ENCODE measurements at regions not wholly inside any gene's neighbourhood (a gene's known extent, or its start where the extent isn't known, plus 50 kb on each side); places are given as distances from the start of the nearest gene placed in this dataset.

DNA sequence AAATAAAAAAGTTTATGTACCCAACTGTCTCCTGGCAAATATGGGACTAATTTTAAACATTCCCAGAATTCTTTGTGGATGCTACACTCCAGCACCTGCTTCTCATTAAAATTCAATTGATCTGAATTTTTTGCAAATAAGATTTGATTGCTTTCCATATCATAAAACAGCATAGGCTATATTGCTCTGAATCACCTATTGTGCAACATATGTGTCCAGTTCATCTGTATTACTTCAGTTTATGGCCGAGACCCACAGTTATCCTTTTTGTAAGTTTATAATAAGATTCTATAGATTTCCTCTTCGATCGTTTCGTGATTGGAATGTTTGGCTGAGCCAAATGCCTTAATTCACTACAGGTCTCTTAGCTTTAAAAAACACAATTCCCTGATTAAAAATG, 351.1 kb downstream of the TFEC start:
- H2AFZ ChIP-seq (ENCODE audit: low read depth, low read length), result no peak overlapping the region
- no peaks in the 10 kb centered on the region for H4K20me1 ChIP-seq (ENCODE audit: insufficient read depth)
- no peak overlapping the region for H3K9ac ChIP-seq (ENCODE audit: low read length)
- no peak for TF ChIP-seq MXI1 (conservative IDR thresholded peaks at IDR 0.05; ENCODE audit: poor library complexity, severe bottlenecking)
- no peak for TF ChIP-seq POLR2AphosphoS5 (IDR thresholded peaks at IDR 0.05)
- TF ChIP-seq TAF1 (IDR thresholded peaks at IDR 0.05; ENCODE audit: low read depth), result no peak
- no peak for TF ChIP-seq SMC3 (conservative IDR thresholded peaks at IDR 0.05; ENCODE audit: poor library complexity)
- TF ChIP-seq, protein P1, sequence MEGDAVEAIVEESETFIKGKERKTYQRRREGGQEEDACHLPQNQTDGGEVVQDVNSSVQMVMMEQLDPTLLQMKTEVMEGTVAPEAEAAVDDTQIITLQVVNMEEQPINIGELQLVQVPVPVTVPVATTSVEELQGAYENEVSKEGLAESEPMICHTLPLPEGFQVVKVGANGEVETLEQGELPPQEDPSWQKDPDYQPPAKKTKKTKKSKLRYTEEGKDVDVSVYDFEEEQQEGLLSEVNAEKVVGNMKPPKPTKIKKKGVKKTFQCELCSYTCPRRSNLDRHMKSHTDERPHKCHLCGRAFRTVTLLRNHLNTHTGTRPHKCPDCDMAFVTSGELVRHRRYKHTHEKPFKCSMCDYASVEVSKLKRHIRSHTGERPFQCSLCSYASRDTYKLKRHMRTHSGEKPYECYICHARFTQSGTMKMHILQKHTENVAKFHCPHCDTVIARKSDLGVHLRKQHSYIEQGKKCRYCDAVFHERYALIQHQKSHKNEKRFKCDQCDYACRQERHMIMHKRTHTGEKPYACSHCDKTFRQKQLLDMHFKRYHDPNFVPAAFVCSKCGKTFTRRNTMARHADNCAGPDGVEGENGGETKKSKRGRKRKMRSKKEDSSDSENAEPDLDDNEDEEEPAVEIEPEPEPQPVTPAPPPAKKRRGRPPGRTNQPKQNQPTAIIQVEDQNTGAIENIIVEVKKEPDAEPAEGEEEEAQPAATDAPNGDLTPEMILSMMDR (IDR thresholded peaks at IDR 0.05; ENCODE audit: poor library complexity, severe bottlenecking), result no peak
- TF ChIP-seq, protein P2, sequence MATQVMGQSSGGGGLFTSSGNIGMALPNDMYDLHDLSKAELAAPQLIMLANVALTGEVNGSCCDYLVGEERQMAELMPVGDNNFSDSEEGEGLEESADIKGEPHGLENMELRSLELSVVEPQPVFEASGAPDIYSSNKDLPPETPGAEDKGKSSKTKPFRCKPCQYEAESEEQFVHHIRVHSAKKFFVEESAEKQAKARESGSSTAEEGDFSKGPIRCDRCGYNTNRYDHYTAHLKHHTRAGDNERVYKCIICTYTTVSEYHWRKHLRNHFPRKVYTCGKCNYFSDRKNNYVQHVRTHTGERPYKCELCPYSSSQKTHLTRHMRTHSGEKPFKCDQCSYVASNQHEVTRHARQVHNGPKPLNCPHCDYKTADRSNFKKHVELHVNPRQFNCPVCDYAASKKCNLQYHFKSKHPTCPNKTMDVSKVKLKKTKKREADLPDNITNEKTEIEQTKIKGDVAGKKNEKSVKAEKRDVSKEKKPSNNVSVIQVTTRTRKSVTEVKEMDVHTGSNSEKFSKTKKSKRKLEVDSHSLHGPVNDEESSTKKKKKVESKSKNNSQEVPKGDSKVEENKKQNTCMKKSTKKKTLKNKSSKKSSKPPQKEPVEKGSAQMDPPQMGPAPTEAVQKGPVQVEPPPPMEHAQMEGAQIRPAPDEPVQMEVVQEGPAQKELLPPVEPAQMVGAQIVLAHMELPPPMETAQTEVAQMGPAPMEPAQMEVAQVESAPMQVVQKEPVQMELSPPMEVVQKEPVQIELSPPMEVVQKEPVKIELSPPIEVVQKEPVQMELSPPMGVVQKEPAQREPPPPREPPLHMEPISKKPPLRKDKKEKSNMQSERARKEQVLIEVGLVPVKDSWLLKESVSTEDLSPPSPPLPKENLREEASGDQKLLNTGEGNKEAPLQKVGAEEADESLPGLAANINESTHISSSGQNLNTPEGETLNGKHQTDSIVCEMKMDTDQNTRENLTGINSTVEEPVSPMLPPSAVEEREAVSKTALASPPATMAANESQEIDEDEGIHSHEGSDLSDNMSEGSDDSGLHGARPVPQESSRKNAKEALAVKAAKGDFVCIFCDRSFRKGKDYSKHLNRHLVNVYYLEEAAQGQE (IDR thresholded peaks at IDR 0.05; ENCODE audit: borderline replicate concordance), result no peak
- TF ChIP-seq EZH2 (IDR thresholded peaks at IDR 0.05; ENCODE audit: borderline replicate concordance, insufficient read depth, low read length, poor library complexity, severe bottlenecking), result no peak
- TF ChIP-seq RAD21 (conservative IDR thresholded peaks at IDR 0.05), result no peak
- no peak for TF ChIP-seq EP300 (conservative IDR thresholded peaks at IDR 0.05; ENCODE audit: poor library complexity, severe bottlenecking)
- no peak overlapping the region for H3K4me3 ChIP-seq (ENCODE audit: low read length)
- H3K27ac ChIP-seq (ENCODE audit: low read length), result no peak overlapping the region
- no peak overlapping the region for H3K4me2 ChIP-seq (ENCODE audit: low read length)
- no peaks in the 10 kb centered on the region for H3K9me2 ChIP-seq (ENCODE audit: insufficient read depth, low read length)
- no peaks in the 10 kb centered on the region for H3K79me2 ChIP-seq (replicated peaks; ENCODE audit: insufficient read depth, low read length)
- no peaks in the 10 kb centered on the region for H3K36me3 ChIP-seq (ENCODE audit: insufficient read depth, low read length)
- H3K9me3 ChIP-seq (ENCODE audit: low read length), result no peaks in the 10 kb centered on the region
- H3K27me3 ChIP-seq (ENCODE audit: insufficient read depth, low read depth, low read length), result no peaks in the 10 kb centered on the region
- no peaks in the 10 kb centered on the region for H3F3A ChIP-seq (ENCODE audit: insufficient read depth, low read length, poor library complexity, severe bottlenecking)

DNA sequence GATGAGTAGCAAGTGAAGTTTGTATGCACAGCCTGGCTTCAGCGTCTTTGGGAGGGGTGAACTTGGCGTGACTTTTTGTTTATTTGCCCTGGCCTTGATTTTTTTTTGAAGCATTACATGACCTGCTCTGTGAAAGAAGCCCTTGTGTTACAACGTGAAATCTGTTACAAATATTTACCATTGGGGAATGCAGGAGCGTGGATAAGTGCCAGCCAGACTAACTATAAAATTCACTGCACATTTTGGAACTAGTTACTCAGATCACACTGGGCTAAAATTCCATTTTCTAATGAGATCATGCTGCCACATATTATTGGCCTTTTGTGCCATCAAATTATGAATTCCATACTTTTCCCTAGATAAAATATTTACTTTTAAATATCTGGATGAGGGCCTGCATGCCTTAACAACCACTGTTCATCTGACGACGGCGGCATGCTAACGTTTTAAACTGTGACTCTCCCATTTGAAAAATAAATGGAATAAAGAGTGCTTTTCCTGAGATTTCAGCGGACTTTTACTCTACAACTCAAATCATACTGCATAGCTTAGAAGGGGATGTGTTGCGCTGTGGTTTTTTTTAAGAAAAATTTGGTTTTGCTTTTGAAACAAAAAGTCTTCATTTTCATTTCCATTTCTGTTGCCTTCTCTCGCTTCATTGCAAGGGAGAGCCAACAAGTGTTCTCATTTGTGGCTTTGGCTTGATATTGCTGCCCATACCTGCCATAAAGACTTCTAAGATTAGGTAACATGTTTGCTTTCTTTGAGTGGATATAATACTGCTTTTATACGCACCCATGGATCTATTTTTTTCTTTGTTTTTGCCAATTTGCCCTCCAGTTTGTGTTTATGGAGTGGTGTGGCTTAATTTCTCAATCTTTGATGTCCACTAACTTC, 352.2 kb downstream of the TFEC start:
- no peak overlapping the region for H3K27ac ChIP-seq (ENCODE audit: low read length)
- no peak overlapping the region for H3K4me2 ChIP-seq (ENCODE audit: low read length)
- no peak overlapping the region for H3K4me3 ChIP-seq (ENCODE audit: low read length)
- H2AFZ ChIP-seq (ENCODE audit: low read depth, low read length), result no peak overlapping the region
- no peaks in the 10 kb centered on the region for H3K79me2 ChIP-seq (replicated peaks; ENCODE audit: insufficient read depth, low read length)
- no peaks in the 10 kb centered on the region for H3K9me3 ChIP-seq (ENCODE audit: low read length)
- no peak overlapping the region for H3K9ac ChIP-seq (ENCODE audit: low read length)
- no peaks in the 10 kb centered on the region for H3K27me3 ChIP-seq (ENCODE audit: insufficient read depth, low read depth, low read length)
- H4K20me1 ChIP-seq (ENCODE audit: insufficient read depth), result no peaks in the 10 kb centered on the region
- H3K36me3 ChIP-seq (ENCODE audit: insufficient read depth, low read length), result no peaks in the 10 kb centered on the region
- TF ChIP-seq POLR2AphosphoS5 (IDR thresholded peaks at IDR 0.05) (no peak), EP300 (conservative IDR thresholded peaks at IDR 0.05; ENCODE audit: poor library complexity, severe bottlenecking) (no peak), TAF1 (IDR thresholded peaks at IDR 0.05; ENCODE audit: low read depth) (no peak), RAD21 (conservative IDR thresholded peaks at IDR 0.05) (no peak), EZH2 (IDR thresholded peaks at IDR 0.05; ENCODE audit: borderline replicate concordance, insufficient read depth, low read length, poor library complexity, severe bottlenecking) (no peak), MXI1 (conservative IDR thresholded peaks at IDR 0.05; ENCODE audit: poor library complexity, severe bottlenecking) (no peak), SMC3 (conservative IDR thresholded peaks at IDR 0.05; ENCODE audit: poor library complexity) (no peak)
- TF ChIP-seq, protein P2 (IDR thresholded peaks at IDR 0.05; ENCODE audit: borderline replicate concordance), result no peak
- TF ChIP-seq, protein P1 (IDR thresholded peaks at IDR 0.05; ENCODE audit: poor library complexity, severe bottlenecking), result no peak
- no peaks in the 10 kb centered on the region for H3K9me2 ChIP-seq (ENCODE audit: insufficient read depth, low read length)
- no peaks in the 10 kb centered on the region for H3F3A ChIP-seq (ENCODE audit: insufficient read depth, low read length, poor library complexity, severe bottlenecking)

All from neural cell (in vitro differentiated cells).